ENCODE measurements at regions not wholly inside any gene's neighbourhood (a gene's known extent, or its start where the extent isn't known, plus 50 kb on each side); places are given as distances from the start of the nearest gene placed in this dataset.

DNA sequence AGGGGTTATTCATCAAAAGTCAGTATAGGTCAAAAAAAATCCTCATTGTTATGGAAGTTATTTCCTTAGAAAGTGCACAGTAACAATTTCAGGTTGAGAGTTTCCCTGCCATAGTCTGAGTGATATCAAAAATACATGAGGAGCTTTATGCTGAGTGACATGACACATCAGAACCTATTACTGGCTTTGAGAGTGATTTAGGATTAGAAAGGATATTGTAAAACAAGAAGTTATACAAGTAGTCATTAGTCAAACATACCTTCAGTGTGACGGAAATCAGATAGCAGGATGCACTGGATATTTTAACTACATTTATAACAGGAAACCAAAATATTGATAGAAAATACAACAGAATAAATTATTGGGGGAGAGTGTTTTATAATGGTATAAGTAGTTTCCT, 471.1 kb downstream of the VGLL3 start:
- intact Hi-C loops (cut with micrococcal nuclease; ENCODE audit: unreplicated experiment) = no loop called here
- BruUV-seq (replicated peaks) = no TSS peak
- TF ChIP-seq EZH2 (IDR thresholded peaks at IDR 0.05; ENCODE audit: borderline replicate concordance, low read depth, low read length, poor library complexity, severe bottlenecking) (no peak), CTCF (conservative IDR thresholded peaks at IDR 0.05; ENCODE audit: low read depth, low read length) (no peak)
- H3K9me3 ChIP-seq (ENCODE audit: low read depth, low read length, poor library complexity, severe bottlenecking) = no peaks in the 10 kb centered on the region
- no peaks in the 10 kb centered on the region for H3K36me3 ChIP-seq (ENCODE audit: insufficient read depth, low read length, poor library complexity, severe bottlenecking)
- no peak overlapping the region for H3K27ac ChIP-seq (ENCODE audit: low read depth, low read length, poor library complexity, severe bottlenecking)
- no peaks in the 10 kb centered on the region for H3K27me3 ChIP-seq (replicated peaks; ENCODE audit: insufficient read depth, low read depth, low read length, poor library complexity)
- no peaks in the 10 kb centered on the region for H3K4me1 ChIP-seq (ENCODE audit: insufficient read depth, low read length, poor library complexity, severe bottlenecking)
- POLR2A ChIA-PET (ENCODE audit: low non-redundant PET) = no interaction called here
- DNase-seq (ENCODE audit: low spot score) = no peak
- CTCF ChIA-PET = no interaction called here
- no peak overlapping the region for H3K4me3 ChIP-seq (ENCODE audit: low read depth, low read length, poor library complexity, severe bottlenecking)

DNA sequence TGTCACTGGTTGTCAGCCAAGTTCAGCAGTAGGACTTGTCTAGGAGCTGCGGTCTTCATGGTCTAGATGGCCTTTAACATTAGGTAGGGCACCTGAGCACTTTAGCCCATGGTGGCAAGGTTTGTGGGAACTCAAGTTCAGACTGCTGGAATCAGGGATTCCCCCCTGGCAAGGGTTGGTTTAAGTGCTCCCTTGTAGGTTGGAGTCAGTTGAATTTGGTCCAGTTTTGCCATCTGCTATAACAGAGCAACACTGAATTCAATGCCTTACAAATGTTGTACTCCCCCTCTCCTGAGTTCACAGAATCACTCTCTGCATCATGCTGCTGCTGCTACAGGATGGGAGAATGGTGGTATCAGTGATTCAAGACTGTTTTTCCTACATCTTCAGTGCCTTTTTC, 509.3 kb downstream of the VGLL3 start:
- Histone ChIP-seq H3K4me3 (ENCODE audit: low read depth, low read length, poor library complexity, severe bottlenecking) (no peak overlapping the region), H3K27ac (ENCODE audit: low read depth, low read length, poor library complexity, severe bottlenecking) (no peak overlapping the region), H3K36me3 (ENCODE audit: insufficient read depth, low read length, poor library complexity, severe bottlenecking) (no peaks in the 10 kb centered on the region), H3K27me3 (replicated peaks; ENCODE audit: insufficient read depth, low read depth, low read length, poor library complexity) (no peaks in the 10 kb centered on the region), H3K9me3 (ENCODE audit: low read depth, low read length, poor library complexity, severe bottlenecking) (no peaks in the 10 kb centered on the region), H3K4me1 (ENCODE audit: insufficient read depth, low read length, poor library complexity, severe bottlenecking) (no peaks in the 10 kb centered on the region)
- TF ChIP-seq CTCF (conservative IDR thresholded peaks at IDR 0.05; ENCODE audit: low read depth, low read length) (no peak), EZH2 (IDR thresholded peaks at IDR 0.05; ENCODE audit: borderline replicate concordance, low read depth, low read length, poor library complexity, severe bottlenecking) (no peak)
- BruUV-seq (replicated peaks) = no TSS peak
- ChIA-PET POLR2A (ENCODE audit: low non-redundant PET) (no interaction called here), CTCF (no interaction called here)
- no peak for DNase-seq (ENCODE audit: low spot score)
- intact Hi-C loops (cut with micrococcal nuclease; ENCODE audit: unreplicated experiment) = no loop called here

DNA sequence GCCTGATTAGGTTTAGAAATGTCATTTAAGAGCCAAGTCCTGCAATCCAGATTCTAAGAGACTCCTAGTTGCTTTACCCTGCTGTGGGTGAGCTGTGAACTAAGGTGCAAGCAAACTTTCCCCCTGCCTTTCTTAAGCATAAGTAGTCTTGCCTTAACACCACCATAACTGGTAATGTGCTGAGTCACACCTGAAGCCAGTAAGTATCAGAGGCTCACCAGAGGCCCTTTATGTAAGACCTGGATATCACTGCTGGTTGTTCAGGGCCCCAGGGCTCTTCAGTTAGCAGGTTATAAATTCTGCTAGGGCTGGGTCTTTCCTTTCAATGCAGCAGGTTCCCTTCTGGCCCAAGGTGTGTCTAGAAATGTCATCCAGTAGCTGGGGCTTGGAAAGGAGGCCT, 509.9 kb downstream of the VGLL3 start:
- POLR2A ChIA-PET (ENCODE audit: low non-redundant PET) = no interaction called here
- no peaks in the 10 kb centered on the region for H3K36me3 ChIP-seq (ENCODE audit: insufficient read depth, low read length, poor library complexity, severe bottlenecking)
- no peaks in the 10 kb centered on the region for H3K9me3 ChIP-seq (ENCODE audit: low read depth, low read length, poor library complexity, severe bottlenecking)
- H3K4me1 ChIP-seq (ENCODE audit: insufficient read depth, low read length, poor library complexity, severe bottlenecking) = no peaks in the 10 kb centered on the region
- intact Hi-C loops (cut with micrococcal nuclease; ENCODE audit: unreplicated experiment) = no loop called here
- DNase-seq (ENCODE audit: low spot score) = no peak
- no peak overlapping the region for H3K27ac ChIP-seq (ENCODE audit: low read depth, low read length, poor library complexity, severe bottlenecking)
- CTCF ChIA-PET = no interaction called here
- H3K4me3 ChIP-seq (ENCODE audit: low read depth, low read length, poor library complexity, severe bottlenecking) = no peak overlapping the region
- no peaks in the 10 kb centered on the region for H3K27me3 ChIP-seq (replicated peaks; ENCODE audit: insufficient read depth, low read depth, low read length, poor library complexity)
- TF ChIP-seq EZH2 (IDR thresholded peaks at IDR 0.05; ENCODE audit: borderline replicate concordance, low read depth, low read length, poor library complexity, severe bottlenecking) (no peak), CTCF (conservative IDR thresholded peaks at IDR 0.05; ENCODE audit: low read depth, low read length) (no peak)
- BruUV-seq (replicated peaks) = no TSS peak
